ENCODE measurements at regions not wholly inside any gene's neighbourhood (a gene's known extent, or its start where the extent isn't known, plus 50 kb on each side); places are given as distances from the start of the nearest gene placed in this dataset.

DNA sequence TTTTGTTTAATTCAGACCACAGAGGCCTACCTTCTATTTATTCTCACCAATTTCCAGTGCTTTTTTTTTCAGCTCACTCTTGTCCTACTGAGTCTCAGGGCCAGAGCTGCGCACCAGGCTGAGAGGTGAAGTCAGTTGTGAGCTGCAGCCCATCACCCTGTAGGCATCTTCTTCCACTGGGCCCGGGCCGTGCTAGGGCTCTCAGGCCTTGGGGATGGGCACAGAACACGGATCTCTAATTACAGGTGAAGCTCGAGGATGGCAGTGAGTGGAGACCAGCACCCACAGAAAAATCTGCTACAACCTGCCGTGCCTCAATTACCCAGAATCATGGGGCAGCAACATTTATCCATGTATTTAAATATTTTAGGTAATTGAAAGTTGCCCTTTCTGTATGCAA is 82.1 kb downstream of the IRX5 start:
- TF ChIP-seq POLR2A (IDR thresholded peaks at IDR 0.05): no peak
- TF ChIP-seq, protein P1, sequence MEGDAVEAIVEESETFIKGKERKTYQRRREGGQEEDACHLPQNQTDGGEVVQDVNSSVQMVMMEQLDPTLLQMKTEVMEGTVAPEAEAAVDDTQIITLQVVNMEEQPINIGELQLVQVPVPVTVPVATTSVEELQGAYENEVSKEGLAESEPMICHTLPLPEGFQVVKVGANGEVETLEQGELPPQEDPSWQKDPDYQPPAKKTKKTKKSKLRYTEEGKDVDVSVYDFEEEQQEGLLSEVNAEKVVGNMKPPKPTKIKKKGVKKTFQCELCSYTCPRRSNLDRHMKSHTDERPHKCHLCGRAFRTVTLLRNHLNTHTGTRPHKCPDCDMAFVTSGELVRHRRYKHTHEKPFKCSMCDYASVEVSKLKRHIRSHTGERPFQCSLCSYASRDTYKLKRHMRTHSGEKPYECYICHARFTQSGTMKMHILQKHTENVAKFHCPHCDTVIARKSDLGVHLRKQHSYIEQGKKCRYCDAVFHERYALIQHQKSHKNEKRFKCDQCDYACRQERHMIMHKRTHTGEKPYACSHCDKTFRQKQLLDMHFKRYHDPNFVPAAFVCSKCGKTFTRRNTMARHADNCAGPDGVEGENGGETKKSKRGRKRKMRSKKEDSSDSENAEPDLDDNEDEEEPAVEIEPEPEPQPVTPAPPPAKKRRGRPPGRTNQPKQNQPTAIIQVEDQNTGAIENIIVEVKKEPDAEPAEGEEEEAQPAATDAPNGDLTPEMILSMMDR (IDR thresholded peaks at IDR 0.05): no peak

All from vagina (tissue), 2 donors.